Inflammatory macrophage treated with lipopolysaccharide for 4 hours (primary cell): ENCODE measurements at regions not wholly inside any gene's neighbourhood (a gene's known extent, or its start where the extent isn't known, plus 50 kb on each side); places are given as distances from the start of the nearest gene placed in this dataset.

Experiments
- DNase-seq: peaks from one replicate; pipeline ENCODE4 v3.0.0-alpha.2; 2020

GRCh38 chr2:217687771-217688170 is 315.0 kb downstream of the TNS1 start:
- no peak for DNase-seq

DNA sequence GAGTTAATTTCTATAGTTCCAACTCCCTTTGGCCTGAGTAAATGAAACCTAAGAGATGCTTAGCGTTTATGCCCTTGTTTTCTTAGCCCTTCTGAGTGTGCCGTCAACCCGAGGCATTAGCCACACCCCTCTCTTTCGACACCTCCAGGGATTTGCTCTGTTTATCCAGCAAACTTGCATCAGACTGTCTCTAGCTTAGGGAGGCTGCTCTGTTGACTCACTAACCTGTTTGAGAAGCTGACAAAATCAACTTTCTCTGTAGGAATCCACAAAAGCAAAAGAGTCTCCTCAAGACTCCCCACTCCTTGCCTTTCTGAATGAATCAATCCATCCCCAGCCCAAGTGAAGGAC is 317.6 kb downstream of the TNS1 start:
- DNase-seq: peak; percentile 80

GRCh38 chr2:217684431-217685254 is 318.2 kb downstream of the TNS1 start:
- DNase-seq: no peak

GRCh38 chr2:217683106-217683870 is 319.5 kb downstream of the TNS1 start:
- DNase-seq: no peak

- DNase-seq: no peak
Measured at GRCh38 chr2:217681791-217682190, 321.0 kb downstream of the TNS1 start.

GRCh38 chr2:217680381-217680780 is 322.4 kb downstream of the TNS1 start:
- DNase-seq: no peak

DNA sequence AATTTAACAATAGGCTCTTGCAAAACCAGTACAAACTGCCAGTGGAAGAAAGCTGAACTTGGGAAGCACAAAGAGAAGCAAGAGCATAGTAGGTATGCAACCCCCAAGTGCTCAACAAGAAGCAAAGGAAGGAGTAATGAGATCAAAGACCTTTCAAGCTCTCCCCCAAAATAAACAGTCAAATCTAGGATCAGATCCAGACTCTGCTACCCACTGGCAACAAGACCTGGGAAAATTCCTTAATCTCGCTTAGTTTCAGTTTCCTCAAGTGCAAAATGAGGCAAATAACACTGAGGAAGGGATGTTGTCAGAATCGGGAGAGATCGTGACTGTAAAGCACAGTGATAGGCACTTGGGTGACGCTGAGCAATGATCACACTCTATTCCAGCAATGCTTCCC is 329.2 kb downstream of the TNS1 start:
- no peak for DNase-seq

GRCh38 chr2:217672472-217672871 is 330.3 kb downstream of the TNS1 start:
- DNase-seq: no peak

- DNase-seq: no peak
Measured at GRCh38 chr2:217671871-217672270, 330.9 kb downstream of the TNS1 start.

DNA sequence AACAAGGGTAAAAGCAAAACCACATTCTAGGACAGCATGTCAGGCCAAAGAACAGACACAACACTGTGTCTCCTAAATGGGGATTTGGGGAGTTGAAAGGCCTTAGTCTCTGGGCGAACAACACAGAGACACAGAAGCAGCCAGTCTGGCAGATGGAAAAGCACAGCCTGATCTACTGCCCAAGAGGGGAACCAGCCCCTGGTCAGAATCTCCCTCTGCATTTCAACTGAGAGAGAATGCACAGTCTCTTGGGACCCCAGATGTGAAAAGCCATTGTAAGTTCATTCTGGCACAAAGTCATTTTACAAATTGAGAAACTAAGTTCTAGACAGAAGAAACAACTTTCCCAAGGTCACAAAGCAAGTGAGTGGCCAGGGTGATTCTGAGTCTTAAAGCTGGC is 331.7 kb downstream of the TNS1 start:
- no peak for DNase-seq

- no peak for DNase-seq
Measured at GRCh38 chr2:217669831-217670230, 333.0 kb downstream of the TNS1 start.

DNA sequence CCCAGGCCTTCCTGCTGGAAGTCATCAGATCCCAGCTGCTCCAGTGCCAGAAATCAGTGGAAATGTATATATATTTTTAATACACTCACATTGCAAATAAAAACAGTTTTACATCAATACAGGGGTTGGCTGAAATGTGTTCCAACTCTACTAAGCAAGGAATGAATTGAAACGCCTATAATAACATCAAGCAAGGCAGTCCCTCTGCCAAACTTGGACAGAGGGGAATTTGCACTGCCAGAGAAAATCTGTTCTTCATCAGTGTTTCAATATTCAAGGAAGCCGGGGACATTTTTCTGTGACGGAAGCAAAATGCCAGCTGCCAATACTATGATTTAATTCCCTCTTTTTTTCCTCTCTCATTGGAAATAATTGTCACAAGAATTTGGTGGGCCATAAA is 335.3 kb downstream of the TNS1 start:
- DNase-seq: no peak

GRCh38 chr2:217667035-217667434 is 335.8 kb downstream of the TNS1 start:
- no peak for DNase-seq

DNA sequence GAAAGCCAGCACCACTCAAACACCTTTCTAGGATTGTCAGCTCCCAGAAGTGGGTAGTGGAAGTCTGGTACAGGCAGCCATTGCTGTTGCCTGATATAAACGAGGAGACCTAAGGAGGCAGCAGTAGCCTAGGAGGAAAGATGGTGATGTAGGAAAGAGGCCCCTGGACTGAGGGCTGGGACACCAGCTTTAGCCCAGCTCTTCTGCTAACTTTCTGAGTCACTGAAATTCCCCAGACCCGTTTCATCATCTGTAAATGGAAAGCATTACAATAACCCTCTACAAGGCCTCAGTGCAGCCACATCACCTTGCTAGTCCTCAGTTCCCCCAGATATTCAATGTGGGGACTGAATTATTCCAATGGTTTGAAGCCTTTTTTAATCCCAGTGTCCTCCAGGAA is 336.5 kb downstream of the TNS1 start:
- peak; percentile 52 for DNase-seq

- no peak for DNase-seq
Measured at GRCh38 chr2:217664761-217665160, 338.0 kb downstream of the TNS1 start.

DNA sequence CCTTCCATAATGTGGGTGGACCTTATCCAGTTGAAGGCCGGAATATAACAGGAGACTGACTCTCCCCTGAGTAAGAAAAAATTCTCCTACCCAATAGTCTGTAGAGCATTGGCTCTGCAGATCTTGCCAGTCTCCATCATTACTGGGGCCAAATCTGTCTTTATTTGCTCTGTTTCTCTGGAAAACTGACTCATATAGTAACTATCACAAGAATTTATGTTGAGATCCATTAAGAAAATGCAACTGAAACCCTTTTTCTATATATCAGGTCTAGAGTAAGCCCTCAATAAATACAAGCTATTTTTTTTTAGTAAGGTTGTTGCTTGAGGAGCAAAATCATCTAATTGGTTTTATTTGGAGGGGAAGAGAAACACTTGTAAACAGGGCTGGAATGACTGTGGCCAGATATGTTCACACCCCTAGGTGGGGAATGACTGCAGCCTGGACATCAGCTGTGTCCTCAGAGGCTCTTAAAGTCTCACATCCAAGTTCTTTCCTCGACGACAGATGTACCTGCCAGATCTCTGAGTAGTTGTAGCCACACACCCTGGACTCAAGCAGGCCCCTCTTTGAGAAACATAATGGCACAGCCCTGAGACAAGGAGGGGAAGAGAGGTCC is 339.7 kb downstream of the TNS1 start:
- DNase-seq: no peak

- DNase-seq: no peak
Measured at GRCh38 chr2:217661378-217661777, 341.4 kb downstream of the TNS1 start.

- DNase-seq: peak; percentile 19
Measured at GRCh38 chr2:217660423-217660822, 342.4 kb downstream of the TNS1 start.

- DNase-seq: no peak
Measured at GRCh38 chr2:217658806-217659205, 344.0 kb downstream of the TNS1 start.

- DNase-seq: no peak
Measured at GRCh38 chr2:217657252-217657651, 345.5 kb downstream of the TNS1 start.

- peak; percentile 47 for DNase-seq
Measured at GRCh38 chr2:217656316-217656715, 346.5 kb downstream of the TNS1 start.

- DNase-seq: no peak
Measured at GRCh38 chr2:217655651-217656050, 347.1 kb downstream of the TNS1 start.

DNA sequence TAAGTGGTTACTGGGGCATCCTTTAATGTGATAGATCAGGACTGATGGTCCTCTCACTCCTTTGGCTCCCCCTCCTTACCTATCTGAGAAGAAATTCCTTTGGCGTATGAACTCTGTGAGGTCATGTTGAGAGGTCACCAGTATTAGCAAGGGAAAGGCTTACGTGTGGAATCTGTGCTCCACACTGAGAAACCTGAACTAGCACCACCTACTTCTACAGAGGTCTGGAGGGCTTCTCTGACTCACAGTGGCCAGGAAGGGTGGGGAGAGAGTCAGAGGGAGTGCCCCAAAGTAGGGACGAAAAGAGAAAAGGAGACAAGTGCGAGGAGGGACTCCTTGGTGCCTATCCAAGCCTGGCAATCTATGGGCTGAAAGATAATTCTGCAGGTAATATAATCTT is 348.6 kb downstream of the TNS1 start:
- DNase-seq: no peak
